Activated CD4-positive, alpha-beta T cell treated with anti-CD3 and anti-CD28 coated beads, Interleukin-2, amount 50 U/mL, for 4 hours (primary cell): ENCODE measurements at regions not wholly inside any gene's neighbourhood (a gene's known extent, or its start where the extent isn't known, plus 50 kb on each side); places are given as distances from the start of the nearest gene placed in this dataset.

Experiments used
- DNase-seq, 2 experiments: peaks; one replicate each; pipeline ENCODE4 v3.0.0-alpha.2; 2020

DNA sequence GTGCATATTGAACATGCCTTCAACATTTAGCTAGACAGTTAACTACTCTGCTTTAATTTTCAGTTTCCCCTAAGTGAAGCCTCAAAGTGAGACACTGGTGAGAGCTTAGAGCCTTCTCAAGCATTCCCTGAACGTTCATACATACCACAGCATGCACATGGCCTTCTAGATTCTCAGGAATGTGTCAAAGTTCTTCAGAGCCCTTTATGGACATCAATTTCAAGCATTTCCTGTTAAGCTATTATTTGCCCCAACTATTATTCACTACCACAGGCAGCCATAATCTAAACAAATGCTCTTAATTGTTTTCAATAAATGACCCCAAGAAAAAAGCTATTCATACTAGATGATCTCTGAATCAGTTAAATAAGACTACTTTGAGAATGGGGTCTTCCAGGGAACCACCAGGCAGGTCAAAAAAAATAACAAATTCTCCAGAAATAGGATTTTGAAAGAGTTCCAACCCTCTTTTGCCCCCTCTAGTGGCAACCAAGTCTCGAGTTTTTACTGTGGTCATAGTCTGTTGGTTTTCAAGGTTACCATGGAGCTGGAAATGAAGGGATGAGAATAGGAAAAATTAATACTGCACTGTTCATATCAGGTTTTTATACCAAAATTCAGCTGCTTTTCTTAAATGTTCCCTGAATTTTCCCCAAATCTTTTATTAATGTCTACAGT is 235.4 kb downstream of the RAB28 start:
- no peak for DNase-seq

DNA sequence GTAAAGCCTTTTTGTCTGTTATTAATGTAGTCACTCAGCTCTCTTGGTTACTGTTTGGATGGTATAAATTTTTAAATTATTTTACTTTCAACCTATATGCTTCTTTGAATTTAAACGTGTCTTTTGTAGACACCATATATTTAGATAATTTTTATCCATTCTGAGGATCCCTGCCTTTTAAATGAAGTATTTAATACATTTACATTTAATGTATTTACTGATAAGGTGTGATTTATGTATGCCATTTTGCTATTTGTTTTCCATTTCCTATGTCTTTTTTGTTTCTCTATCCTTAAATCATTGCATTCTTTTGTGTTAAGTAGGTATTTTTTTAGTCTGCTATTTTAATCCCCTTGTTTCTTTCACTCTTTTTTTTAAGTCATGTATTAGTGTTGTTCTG is 238.0 kb downstream of the RAB28 start:
- DNase-seq, result no peak

DNA sequence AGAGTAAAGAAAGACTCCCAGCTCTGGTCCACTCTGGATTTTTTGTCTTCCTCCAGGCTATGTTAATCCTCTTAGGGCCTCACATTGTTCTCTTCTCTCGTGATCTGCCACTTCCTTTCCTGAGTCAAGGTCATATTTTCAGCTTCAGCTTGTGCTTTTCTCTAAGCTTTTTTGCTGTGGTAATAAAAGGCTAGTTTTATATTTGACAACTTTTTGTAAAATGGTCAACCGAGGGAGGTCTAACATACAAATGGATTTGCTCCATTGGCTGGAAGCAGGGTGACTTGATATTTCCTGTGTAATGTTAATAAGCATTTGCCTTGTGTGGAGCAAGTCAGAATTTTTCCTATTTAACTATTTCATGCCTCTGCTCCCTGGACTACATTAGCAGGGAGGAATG is 239.7 kb downstream of the RAB28 start:
- no peak for DNase-seq

DNA sequence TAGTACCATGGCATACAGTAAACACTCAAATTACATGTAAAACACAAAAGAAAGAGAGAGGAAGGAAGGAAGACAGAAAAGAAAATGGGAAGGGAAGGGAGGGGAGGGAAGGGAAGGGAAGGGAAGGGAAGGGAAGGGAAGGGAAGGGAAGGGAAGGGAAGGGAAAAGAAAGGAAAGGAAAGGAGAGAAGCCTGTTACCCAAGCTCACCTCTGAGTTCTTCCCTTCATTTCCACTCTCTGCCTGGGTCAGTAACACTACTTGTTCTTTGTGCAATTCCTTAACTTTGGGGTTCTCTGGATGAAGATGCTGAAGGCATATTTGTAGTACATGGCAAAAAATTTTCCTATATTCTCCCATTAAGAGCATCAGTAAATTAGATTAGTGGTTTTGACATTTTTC is 241.0 kb downstream of the RAB28 start:
- DNase-seq, result no peak

DNA sequence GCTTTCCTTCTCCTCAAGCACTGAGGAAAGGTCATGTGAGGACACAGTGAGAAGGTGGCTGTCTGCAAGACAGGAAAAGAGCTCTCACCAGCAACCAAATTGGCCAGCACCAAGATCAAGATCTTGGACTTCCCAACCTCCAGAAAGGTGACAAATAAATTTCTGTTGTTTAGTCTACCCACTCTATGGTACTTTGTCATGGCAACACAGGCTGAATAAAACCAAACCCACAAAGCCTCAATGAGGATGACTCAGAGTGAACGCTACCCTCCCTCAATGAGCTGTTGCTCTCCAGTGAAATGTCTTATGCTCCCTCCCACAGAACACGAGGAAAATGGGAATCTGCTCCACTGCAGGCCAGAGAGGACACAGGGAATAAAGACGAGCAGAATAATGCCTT is 244.1 kb downstream of the RAB28 start:
- no peak for DNase-seq

DNA sequence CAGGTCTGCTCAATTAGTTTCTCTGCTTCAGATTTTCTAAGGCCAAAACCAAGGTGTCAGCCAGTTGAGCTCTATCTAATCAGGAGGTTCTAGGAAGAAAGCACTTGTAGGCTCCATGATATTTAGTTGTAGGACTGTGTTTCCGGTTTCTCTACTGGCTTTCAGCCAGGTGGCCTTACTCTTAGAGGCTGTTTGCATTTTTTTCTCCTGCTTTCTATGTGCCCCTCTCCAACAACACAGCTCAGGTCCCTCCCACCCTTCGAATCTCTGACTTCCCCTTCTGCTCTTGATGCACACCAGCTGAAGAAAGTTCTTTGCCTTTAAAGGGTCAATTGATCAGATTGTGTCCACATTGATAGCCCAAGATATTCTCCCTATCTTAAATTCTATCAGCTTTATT is 245.2 kb downstream of the RAB28 start:
- DNase-seq, result no peak

DNA sequence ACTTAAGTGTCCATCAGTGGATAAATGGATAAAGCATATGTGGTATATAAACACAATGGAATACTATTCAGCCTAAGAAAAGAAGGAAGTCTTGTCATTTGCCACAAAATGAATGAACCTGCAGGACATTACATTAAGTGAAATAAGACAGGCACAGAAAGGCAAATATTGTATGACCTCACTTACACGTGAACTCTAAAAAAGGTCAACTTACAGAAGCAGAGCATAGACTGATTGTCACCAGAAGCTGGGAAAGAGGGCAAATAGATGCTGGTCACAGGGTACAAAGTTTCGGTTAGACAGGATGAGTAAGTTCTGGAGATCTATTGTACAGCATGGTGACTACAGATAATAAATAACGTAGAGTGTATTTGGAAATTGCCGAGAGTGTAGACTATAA is 247.7 kb downstream of the RAB28 start:
- DNase-seq, result no peak

DNA sequence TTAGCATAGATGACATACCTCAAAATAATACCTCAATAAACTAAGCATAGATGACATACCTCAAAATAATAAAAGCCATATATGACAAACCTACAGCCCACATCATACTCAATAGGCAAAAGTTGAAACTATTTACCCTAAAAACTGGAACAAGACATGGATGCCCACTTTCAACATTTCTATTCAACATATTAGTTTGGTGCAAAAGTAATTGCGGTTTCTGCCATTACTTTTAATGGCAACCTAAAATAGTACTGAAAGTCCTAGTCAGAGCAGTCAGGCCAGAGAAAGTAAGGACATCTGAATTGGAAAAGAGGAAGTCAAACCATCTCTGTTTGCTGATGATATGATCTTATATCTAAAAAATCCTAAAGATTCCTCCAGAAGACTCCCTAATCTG is 250.4 kb downstream of the RAB28 start:
- DNase-seq, result no peak

DNA sequence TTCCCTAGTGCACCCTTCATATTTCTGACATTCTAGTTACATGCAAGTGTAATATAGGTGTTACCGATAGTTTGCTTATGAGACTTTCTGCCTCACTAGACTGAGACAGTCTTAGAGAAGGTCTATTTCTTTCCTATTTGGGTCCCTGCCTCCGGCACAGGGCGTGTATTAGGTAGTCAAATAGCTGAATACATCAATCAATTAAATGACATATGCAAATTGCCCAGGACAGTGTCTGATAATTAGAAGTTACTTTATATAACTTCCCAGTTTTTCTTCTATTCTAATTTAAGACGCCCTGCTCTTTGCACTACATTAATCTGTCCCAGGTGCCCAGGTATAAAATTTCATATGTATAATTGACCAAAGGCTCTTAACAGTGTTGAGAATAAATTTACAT is 264.2 kb downstream of the RAB28 start:
- no peak for DNase-seq

DNA sequence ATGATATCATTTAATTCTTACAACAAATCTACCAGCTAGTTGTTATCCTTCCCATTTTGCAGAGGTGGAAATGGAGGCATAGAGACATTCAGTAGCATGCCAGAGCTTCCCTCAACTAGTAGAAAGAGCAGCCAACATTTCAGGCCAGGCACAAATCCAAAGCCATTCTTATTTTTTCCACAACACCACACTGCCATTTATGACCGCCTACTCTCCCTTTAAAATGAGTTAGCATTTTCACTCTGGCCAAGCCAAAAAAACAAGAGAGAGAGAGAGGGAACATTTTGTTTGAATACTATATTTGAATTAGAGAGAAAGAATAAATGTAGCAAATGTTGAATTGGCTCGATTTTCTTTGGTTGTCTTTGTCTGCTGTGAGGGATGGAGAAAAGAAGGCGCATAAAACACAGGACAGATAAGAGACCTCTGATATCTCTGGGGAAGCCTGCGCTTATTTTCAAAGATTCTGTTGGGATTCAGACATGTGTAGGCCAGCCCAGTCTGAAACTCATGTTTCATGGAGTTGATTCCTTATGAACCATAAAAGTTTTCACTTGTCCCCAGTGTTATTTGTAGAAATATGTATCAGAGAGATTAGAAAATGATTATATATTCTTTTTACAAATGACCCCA is 265.7 kb downstream of the RAB28 start:
- no peak for DNase-seq

DNA sequence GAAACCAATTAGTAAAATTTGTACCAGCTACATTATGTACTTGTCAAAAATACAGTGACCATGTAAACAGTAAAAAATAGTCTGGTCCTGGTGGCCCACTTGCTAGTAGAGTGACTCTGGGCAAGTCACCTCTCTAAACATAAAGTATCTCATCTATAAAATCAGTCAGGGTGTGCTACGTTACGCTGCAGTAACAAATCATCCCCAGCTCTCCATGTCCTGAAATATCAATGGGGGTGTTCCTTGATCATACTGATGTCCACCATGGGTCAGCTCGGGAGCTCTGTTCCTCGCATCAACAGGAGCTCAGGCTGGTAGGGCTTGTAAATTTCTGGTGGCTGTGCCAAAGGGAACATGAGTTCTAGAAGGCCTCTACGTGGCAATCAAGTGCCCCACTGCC is 268.6 kb downstream of the RAB28 start:
- no peak for DNase-seq

DNA sequence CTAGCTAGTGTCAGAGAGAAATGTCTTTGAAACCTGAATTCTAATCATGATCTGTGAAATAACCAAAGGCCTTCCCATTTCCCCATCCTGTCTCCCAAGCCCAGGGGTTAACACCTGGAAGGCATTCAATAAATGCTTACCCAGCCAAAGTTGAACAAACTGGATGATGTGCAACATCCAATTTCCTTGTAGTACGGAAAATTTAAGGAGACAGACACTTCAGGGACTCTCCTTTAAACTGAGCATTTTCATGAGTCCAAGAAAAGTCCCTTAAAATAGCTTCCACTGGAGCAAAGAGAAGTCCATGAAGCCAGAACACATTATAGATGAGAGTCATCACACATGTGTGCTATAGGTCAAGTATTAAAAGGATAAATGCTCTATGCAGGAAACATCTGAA is 271.2 kb downstream of the RAB28 start:
- no peak for DNase-seq

DNA sequence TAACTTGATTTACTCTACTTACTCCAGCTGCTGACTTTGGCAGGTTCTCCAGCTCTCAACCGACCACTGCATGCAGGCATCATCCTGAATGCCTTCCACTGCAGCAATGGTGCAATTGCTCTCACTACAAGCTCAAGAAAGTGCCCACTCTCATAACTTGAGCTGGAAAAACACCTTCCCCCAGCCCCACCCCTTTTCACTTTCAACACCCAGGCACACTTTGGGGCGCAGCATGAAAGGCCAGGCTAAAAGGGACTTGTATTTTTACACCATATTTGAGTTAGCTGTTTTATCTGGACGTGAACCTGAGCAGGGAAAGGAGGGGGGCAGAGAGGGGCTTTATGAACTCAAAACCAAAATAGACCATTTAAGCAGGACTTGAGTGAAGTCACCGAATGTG is 274.5 kb downstream of the RAB28 start:
- no peak for DNase-seq

DNA sequence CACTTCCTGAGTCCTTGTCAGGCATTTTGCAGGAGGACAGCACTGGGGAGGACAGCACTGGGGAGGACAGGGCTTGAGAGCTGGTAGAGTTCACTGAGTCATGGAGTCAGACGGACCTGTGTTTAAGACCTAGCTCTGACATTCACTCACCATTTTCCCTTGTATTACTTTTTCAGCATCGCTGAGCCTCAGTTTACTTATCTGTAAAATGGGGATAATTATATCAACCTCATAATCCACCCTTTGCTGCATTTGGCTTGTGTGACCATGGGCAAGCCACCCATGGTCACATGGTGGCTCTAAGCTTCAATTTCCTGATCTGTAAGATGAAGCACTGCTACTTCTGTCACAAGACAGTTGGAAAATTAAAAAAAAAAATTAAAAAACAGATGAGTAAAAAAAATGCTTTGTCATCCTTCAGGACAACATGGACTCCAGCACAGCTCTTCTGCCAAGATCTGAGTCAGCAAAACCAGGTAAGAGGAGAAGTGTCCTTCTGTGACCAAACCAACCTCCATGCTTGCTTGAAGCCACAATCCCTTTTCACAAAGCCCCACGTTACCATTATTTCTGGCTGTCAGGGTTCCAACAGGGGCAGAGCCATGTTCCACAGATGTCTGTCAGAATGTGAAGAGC is 275.5 kb downstream of the RAB28 start:
- no peak for DNase-seq

DNA sequence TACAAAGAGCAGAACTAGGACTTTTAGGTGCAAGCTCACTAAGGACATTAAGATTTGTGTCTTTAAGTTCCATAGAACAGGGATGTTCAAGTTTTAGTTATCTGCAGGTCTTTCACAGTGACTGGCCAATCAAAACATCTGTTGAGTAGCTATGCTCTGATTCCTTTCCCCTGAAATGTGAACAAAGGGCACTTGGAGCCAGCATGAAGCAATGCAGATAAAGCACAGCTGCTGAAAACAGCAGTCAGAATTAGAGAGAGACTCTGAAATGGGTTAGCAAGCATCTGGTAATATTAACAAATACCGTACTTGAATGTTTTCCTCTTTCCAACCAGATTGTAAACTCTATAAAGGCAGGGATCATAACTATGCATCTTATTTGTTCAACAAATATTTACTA is 276.9 kb downstream of the RAB28 start:
- DNase-seq, result no peak

DNA sequence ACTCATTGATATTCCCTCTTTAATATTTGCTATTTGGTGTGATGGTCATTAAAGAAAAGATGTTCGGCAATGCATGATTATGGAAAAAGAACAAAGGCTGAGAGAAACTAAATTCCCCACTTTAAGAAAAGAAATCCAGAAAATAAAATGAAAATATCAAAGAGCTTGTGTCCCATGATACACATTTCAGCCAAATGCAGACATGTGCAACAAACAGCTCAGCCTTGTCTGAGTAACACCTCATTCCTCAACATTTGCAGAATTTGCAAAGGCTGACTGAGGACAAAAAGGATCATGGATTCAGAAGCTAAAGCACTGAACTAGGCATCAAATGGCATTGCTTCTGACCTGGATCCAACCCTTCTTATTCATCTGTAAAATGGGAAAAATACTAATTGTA is 281.0 kb downstream of the RAB28 start:
- DNase-seq, result no peak

DNA sequence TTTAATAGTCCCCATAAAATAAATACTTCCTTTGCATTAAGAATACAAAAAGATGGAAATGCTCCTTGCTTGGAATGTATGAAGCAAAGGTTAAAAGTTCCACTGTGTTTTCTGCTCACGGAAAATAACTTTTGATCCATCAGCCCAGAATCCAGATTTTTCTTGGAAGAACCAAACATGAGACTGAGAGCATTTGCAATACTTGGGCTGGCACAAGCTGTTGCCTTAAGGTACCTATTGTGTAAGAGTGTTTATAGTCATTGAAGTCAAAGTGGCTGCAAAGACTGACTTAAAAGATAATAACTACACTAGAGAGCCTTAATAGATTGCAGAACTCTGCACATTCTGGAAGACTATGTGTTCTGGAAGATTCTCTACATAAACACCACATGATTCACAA is 281.4 kb downstream of the RAB28 start:
- DNase-seq, result no peak

DNA sequence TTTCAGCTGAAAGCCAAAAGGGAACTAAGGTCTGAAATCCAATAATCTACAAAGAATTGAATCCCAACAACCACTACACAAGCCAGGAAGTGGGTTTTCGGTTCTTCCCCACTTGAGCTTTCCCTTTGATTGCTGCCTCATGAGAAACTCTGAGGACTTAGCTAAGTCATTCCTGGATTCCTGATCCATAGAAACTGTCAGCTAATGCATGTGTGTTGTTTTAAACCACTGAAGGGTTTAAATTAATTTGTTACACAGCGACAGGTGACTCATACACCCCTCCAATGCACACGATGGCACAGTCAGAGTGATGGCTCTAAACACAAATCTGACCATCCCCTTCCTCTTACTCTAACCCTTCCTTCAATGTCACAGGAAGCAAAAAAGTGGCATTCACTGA is 282.9 kb downstream of the RAB28 start:
- no peak for DNase-seq

DNA sequence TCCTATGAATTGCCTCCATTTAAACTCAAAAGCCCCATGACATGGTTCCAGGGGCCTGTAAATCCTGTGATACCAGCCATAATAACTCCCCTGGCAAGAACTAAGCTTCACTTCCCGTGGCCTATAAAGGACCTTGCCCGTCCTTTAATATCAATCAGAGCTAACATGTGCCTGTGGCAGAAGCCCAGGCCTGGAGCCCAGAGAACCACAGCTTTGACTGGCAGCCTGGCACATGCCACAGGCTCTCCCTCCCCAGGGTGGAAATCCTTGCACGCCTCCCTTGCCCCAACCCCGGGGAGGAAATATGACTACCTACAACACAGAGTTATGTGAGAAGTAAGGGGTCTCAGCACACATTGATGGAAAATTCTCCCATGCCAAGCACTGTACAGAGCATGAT is 287.4 kb downstream of the RAB28 start:
- DNase-seq, result no peak

DNA sequence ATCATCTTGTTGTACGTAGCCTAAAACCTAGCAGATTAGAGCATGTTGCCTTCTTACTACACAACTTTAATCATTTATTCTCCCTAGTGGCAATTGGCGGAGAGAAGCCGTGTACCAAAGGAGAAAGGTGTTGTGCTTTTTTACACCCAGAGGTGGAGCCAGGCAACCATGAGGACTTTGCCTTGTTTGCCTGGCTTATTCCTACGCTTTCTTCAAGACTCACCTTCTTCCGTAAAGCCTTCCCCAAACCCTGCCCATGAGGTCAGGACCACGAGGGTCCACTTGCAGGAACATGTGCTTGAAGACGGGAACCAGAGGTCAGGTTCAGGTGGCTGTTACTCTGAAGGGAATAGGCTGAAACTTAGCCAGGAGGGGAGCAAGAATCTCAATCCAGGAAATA is 290.5 kb downstream of the RAB28 start:
- DNase-seq, result no peak

DNA sequence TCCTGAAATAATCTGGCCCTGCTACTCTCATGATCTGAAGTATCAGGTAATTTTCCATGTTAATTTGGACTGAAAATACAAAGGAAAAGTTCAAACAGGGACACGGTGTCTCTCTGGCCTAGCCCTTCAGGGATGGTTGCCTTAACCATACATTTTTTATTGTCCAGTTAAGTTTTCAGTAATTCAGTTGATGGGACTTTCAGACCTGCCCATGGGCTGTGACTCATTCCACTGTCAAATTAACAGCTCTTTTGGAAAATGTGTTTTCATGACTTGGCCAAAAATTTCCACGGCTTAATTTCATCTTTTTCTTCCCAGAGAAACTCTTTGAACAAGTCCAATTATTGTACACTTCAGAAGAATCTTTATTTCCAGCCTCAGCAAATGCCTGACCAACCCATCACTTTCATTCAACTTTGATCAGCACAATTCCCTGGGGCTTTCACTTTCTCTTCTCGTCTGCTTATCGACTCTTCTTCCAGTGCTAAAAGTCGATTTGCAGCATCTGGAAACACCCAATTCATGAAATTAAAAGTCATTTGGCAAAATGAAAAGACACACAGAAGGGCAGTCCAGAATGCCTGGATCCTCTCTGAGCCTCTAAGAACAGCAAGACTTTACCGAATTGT is 293.9 kb downstream of the RAB28 start:
- DNase-seq, result no peak

DNA sequence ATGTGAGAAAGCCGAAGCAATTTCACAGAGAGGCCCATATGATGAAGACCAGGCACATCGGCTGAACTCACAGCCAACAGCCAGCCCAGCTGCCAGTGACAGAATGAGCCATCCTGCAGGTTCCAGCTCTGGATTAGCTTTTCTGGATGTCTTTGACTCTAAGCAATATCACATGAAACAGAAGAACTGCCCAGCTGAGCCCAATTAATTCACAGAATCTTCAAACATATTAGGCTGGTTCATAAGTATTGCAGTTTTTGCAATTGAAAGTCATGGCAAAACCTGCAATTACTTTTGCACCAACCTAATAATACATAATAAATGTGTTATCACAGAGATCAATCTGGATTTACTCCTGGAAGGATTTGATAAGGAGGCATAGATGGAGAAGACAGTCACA is 299.9 kb downstream of the RAB28 start:
- no peak for DNase-seq

DNA sequence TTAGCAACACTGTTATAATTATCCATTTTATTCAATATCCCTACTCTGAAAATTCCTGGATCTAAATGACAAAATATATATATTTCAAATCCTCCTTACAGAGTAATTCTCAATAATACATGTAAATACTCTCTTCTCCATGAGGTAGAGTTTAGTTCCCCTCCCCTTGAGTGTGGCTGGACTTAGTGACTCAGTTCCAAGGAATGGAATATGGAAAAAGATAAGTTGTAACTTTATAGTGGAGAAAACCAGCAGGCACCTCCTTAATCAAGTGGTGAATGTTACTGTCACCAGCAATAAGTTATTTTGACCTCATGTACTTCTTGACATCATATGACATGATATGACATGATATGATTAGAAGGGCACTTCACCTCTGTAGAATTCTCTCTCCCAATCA is 302.0 kb downstream of the RAB28 start:
- DNase-seq, result no peak

DNA sequence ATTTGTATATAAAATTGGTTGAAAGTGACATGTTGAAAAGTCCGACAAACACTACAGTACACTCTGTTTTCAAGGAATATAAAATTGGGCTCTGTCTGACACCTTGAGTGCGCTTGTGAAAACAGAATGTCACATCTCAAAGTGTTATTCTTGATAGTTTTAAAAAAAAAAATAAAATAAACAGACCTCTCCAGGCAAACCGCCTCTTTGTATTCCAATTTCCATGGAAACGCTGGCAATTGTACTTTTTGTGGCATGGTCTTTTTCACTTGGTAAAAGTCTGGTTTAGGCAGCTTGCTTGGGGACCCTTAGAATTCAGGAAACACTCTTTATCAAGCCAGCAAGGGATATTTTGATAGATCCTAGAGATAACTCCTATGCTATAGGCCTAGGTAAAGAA is 302.5 kb downstream of the RAB28 start:
- DNase-seq, result no peak
